GM12891 (cell line): ENCODE measurements at regions not wholly inside any gene's neighbourhood (a gene's known extent, or its start where the extent isn't known, plus 50 kb on each side); places are given as distances from the start of the nearest gene placed in this dataset.

Experiments used
- POLR2A ChIP-seq: IDR thresholded peaks from 2 replicates; pipeline ENCODE4 v1.6.1; 2011; ENCODE audit warnings: low read depth, low read length, control low read depth
- TAF1 ChIP-seq: IDR thresholded peaks from 2 replicates; pipeline ENCODE4 v1.6.1; 2011; ENCODE audit warnings: low read depth, low read length, control low read depth

DNA sequence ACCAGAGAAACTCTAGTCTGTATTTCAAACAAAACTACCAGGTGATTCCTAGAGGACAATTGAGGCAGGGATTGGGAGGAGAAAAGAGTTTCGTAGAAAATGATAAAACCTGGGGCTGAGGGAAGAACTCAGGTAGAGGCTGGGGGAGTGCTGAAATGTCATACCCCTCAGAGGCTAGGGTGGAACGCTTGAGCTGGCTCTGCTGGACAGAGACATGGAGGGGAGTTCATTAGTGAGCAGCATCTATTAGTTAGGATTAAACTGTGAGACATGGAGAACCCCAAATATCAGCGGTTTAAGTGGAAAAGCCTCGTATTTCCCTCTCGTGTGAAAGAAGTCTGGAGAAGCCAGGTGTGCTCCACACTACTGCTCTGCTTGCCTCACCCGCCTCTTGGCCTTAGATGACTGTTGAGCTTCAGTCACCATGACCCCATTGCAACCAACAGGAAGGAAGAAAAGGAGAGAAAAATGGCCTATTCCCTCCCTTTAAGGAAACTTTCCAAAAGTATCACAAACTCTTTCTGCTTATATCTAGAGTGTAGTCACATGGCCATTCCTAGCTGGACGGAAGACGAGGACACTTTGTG lies 53.7 kb upstream of the ABCA1 start:
- TF ChIP-seq TAF1 (no peak), POLR2A (no peak)
